ENCODE measurements at regions not wholly inside any gene's neighbourhood (a gene's known extent, or its start where the extent isn't known, plus 50 kb on each side); places are given as distances from the start of the nearest gene placed in this dataset.

- ChIA-PET POLR2A (no interaction called here), CTCF (no interaction called here)
- H3K9ac ChIP-seq (replicated peaks; ENCODE audit: extremely low read depth, insufficient read depth, low read length): no peak overlapping the region
- DNase-seq (ENCODE audit: low read depth, low spot score) (no peak), FAIRE-seq (no peak)
- no peak overlapping the region for H3K4me2 ChIP-seq (ENCODE audit: insufficient read depth, low read length)
- no TSS peak for BruUV-seq (replicated peaks)
- no peaks in the 10 kb centered on the region for H3K79me2 ChIP-seq (ENCODE audit: control insufficient read depth, insufficient read depth, low read length)
- no peak overlapping the region for H3K4me3 ChIP-seq (replicated peaks in 1 of 3; ENCODE audit: insufficient read depth in 1 of 3, low read depth in 1 of 3, low read length in 3 of 3)
- H3K9me1 ChIP-seq (replicated peaks; ENCODE audit: control insufficient read depth, extremely low read depth, insufficient read depth, low read length): no peaks in the 10 kb centered on the region
- no peaks in the 10 kb centered on the region for H3K4me1 ChIP-seq (ENCODE audit: control insufficient read depth, extremely low read depth, insufficient read depth, low read length)
- peaks cover 2% of the 10 kb centered on the region for H3K9me3 ChIP-seq (replicated peaks; ENCODE audit: control insufficient read depth, insufficient read depth, low read length)
- intact Hi-C loops (cut with micrococcal nuclease): no loop called here
- dilution Hi-C loops (cut with MboI; ENCODE audit: extremely low pct_ligation_motif_present, low sequenced_read_pairs): no loop called here
- no peaks in the 10 kb centered on the region for H4K20me1 ChIP-seq (replicated peaks; ENCODE audit: control insufficient read depth, extremely low read depth, insufficient read depth, low read length)
- TF ChIP-seq EZH2 (IDR thresholded peaks at IDR 0.05; ENCODE audit: borderline replicate concordance, low read depth, low read length, severe bottlenecking) (no peak), MYC (IDR thresholded peaks at IDR 0.05; ENCODE audit: low read depth, low read length) (no peak), POLR2A (IDR thresholded peaks at IDR 0.05; ENCODE audit: low read depth, low read length) (no peak), POLR2AphosphoS5 (IDR thresholded peaks at IDR 0.05; ENCODE audit: insufficient read depth, low read depth, low read length) (no peak), CTCF (IDR thresholded peaks at IDR 0.05; ENCODE audit: extremely low read depth in 1 of 2, insufficient read depth in 1 of 2, low read depth in 1 of 2, low read length in 2 of 2) (no peak), MAX (IDR thresholded peaks at IDR 0.05; ENCODE audit: insufficient read depth, insufficient read length) (no peak)
- H3K36me3 ChIP-seq (ENCODE audit: control insufficient read depth in 2 of 2, extremely low read depth in 1 of 2, insufficient read depth in 2 of 2, low read length in 2 of 2): no peaks in the 10 kb centered on the region
- H2AFZ ChIP-seq (ENCODE audit: low read depth, low read length): no peak overlapping the region
- H3K27ac ChIP-seq (ENCODE audit: insufficient read depth, low read depth, low read length): no peak overlapping the region
- H3K27me3 ChIP-seq (ENCODE audit: control insufficient read depth in 2 of 2, insufficient read depth in 2 of 2, low read length in 2 of 2): no peaks in the 10 kb centered on the region
Measured at GRCh38 chr13:112218416-112218815, 151.5 kb downstream of the SOX1 start.

GRCh38 chr13:112219740-112220139, 152.8 kb downstream of the SOX1 start:
- ChIA-PET CTCF (no interaction called here), POLR2A (no interaction called here)
- no peak overlapping the region for H3K4me3 ChIP-seq (replicated peaks in 1 of 3; ENCODE audit: insufficient read depth in 1 of 3, low read depth in 1 of 3, low read length in 3 of 3)
- H3K27ac ChIP-seq (ENCODE audit: insufficient read depth, low read depth, low read length): no peak overlapping the region
- no peaks in the 10 kb centered on the region for H3K9me1 ChIP-seq (replicated peaks; ENCODE audit: control insufficient read depth, extremely low read depth, insufficient read depth, low read length)
- H3K9ac ChIP-seq (replicated peaks; ENCODE audit: extremely low read depth, insufficient read depth, low read length): no peak overlapping the region
- no peak overlapping the region for H3K4me2 ChIP-seq (ENCODE audit: insufficient read depth, low read length)
- no TSS peak for BruUV-seq (replicated peaks)
- no peaks in the 10 kb centered on the region for H3K36me3 ChIP-seq (ENCODE audit: control insufficient read depth in 2 of 2, extremely low read depth in 1 of 2, insufficient read depth in 2 of 2, low read length in 2 of 2)
- dilution Hi-C loops (cut with MboI; ENCODE audit: extremely low pct_ligation_motif_present, low sequenced_read_pairs) (no loop called here), intact Hi-C loops (cut with micrococcal nuclease) (no loop called here)
- no peaks in the 10 kb centered on the region for H3K79me2 ChIP-seq (ENCODE audit: control insufficient read depth, insufficient read depth, low read length)
- DNase-seq (ENCODE audit: low read depth, low spot score) (no peak), FAIRE-seq (no peak)
- H3K9me3 ChIP-seq (replicated peaks; ENCODE audit: control insufficient read depth, insufficient read depth, low read length): peaks cover 2% of the 10 kb centered on the region
- no peaks in the 10 kb centered on the region for H3K27me3 ChIP-seq (ENCODE audit: control insufficient read depth in 2 of 2, insufficient read depth in 2 of 2, low read length in 2 of 2)
- H4K20me1 ChIP-seq (replicated peaks; ENCODE audit: control insufficient read depth, extremely low read depth, insufficient read depth, low read length): no peaks in the 10 kb centered on the region
- H2AFZ ChIP-seq (ENCODE audit: low read depth, low read length): no peak overlapping the region
- TF ChIP-seq POLR2A (IDR thresholded peaks at IDR 0.05; ENCODE audit: low read depth, low read length) (no peak), POLR2AphosphoS5 (IDR thresholded peaks at IDR 0.05; ENCODE audit: insufficient read depth, low read depth, low read length) (no peak), CTCF (IDR thresholded peaks at IDR 0.05; ENCODE audit: extremely low read depth in 1 of 2, insufficient read depth in 1 of 2, low read depth in 1 of 2, low read length in 2 of 2) (no peak), FOS (IDR thresholded peaks at IDR 0.05; ENCODE audit: borderline replicate concordance, insufficient read depth, low read length) (no peak), MYC (IDR thresholded peaks at IDR 0.05; ENCODE audit: low read depth, low read length) (no peak), JUN (IDR thresholded peaks at IDR 0.05; ENCODE audit: borderline replicate concordance, insufficient read depth, insufficient read length, low read depth) (no peak), EZH2 (IDR thresholded peaks at IDR 0.05; ENCODE audit: borderline replicate concordance, low read depth, low read length, severe bottlenecking) (no peak), MAX (IDR thresholded peaks at IDR 0.05; ENCODE audit: insufficient read depth, insufficient read length) (no peak), GATA2 (IDR thresholded peaks at IDR 0.05; ENCODE audit: insufficient read depth, insufficient read length, low read depth, low read length) (no peak)
- no peaks in the 10 kb centered on the region for H3K4me1 ChIP-seq (ENCODE audit: control insufficient read depth, extremely low read depth, insufficient read depth, low read length)
